Hematopoietic multipotent progenitor cell treated with erythropoietin and hydrocortisone succinate and interleukin-3 and kit ligand, for 15 days (in vitro differentiated cells): ENCODE measurements at regions not wholly inside any gene's neighbourhood (a gene's known extent, or its start where the extent isn't known, plus 50 kb on each side); places are given as distances from the start of the nearest gene placed in this dataset.
A peak's percentile ranks its signal among the peaks of the same experiment; 100 is the strongest.
"Not testable (repeated sequence)": the region's sequence is repeated elsewhere in the genome, so short reads cannot be mapped to it uniquely, and the experiment has no call there.

Experiments
- DNase-seq: peaks from one replicate; pipeline ENCODE4 v3.0.0-alpha.2; 2015; ENCODE audit warnings: low spot score

- no peak for DNase-seq
These were observed 55.1 kb upstream of the TLR4 start for GRCh38 chr9:117649126-117649525.

- no peak for DNase-seq
These were observed 59.1 kb upstream of the TLR4 start for GRCh38 chr9:117644932-117645636.

GRCh38 chr9:117644133-117644931 is 59.9 kb upstream of the TLR4 start:
- peak; percentile 29 for DNase-seq

- no peak for DNase-seq
These were observed 60.9 kb upstream of the TLR4 start for GRCh38 chr9:117643288-117643654.

GRCh38 chr9:117642571-117643287 is 61.5 kb upstream of the TLR4 start:
- not testable (repeated sequence) for DNase-seq

GRCh38 chr9:117636681-117637080 is 67.5 kb upstream of the TLR4 start:
- DNase-seq, result no peak

- no peak for DNase-seq
These were observed 79.0 kb upstream of the TLR4 start for GRCh38 chr9:117625154-117625553.

- DNase-seq, result no peak
These were observed 80.1 kb upstream of the TLR4 start for GRCh38 chr9:117624106-117624505.

GRCh38 chr9:117622347-117622746 is 81.9 kb upstream of the TLR4 start:
- DNase-seq, result no peak

- no peak for DNase-seq
These were observed 87.8 kb upstream of the TLR4 start for GRCh38 chr9:117616431-117616831.

GRCh38 chr9:117612317-117612716 is 91.9 kb upstream of the TLR4 start:
- no peak for DNase-seq

- no peak for DNase-seq
These were observed 106.2 kb upstream of the TLR4 start for GRCh38 chr9:117597977-117598376.

GRCh38 chr9:117596678-117597077 is 107.5 kb upstream of the TLR4 start:
- DNase-seq, result no peak

GRCh38 chr9:117595650-117596049 is 108.6 kb upstream of the TLR4 start:
- no peak for DNase-seq

- DNase-seq, result no peak
These were observed 116.9 kb upstream of the TLR4 start for GRCh38 chr9:117587263-117587662.

- no peak for DNase-seq
These were observed 130.1 kb upstream of the TLR4 start for GRCh38 chr9:117574099-117574498.

GRCh38 chr9:117564839-117565238 is 139.4 kb upstream of the TLR4 start:
- no peak for DNase-seq

GRCh38 chr9:117561761-117562160 is 142.4 kb upstream of the TLR4 start:
- DNase-seq, result no peak

- peak; percentile 12 for DNase-seq
These were observed 141.2 kb upstream of the ASTN2 start for GRCh38 chr9:117555964-117556629.

GRCh38 chr9:117552811-117553210 is 138.0 kb upstream of the ASTN2 start:
- DNase-seq, result no peak

GRCh38 chr9:117551171-117551570 is 136.3 kb upstream of the ASTN2 start:
- no peak for DNase-seq

GRCh38 chr9:117549444-117549843 is 134.6 kb upstream of the ASTN2 start:
- DNase-seq, result no peak
